GM19372 (cell line): ENCODE measurements at regions not wholly inside any gene's neighbourhood (a gene's known extent, or its start where the extent isn't known, plus 50 kb on each side); places are given as distances from the start of the nearest gene placed in this dataset.
A peak's percentile ranks its signal among the peaks of the same experiment; 100 is the strongest.

Experiments
- ATAC-seq: cut with Tn5 transposase; IDR thresholded peaks from one replicate; pipeline ENCODE4 v1.9.1; 2021; ENCODE audit warnings: mild to moderate bottlenecking, low read depth, moderate library complexity; ENCODE audit not compliant: unreplicated experiment

- ATAC-seq = no peak
These were observed 56.1 kb downstream of the KCNRG start for GRCh38 chr13:50071379-50071778.

DNA sequence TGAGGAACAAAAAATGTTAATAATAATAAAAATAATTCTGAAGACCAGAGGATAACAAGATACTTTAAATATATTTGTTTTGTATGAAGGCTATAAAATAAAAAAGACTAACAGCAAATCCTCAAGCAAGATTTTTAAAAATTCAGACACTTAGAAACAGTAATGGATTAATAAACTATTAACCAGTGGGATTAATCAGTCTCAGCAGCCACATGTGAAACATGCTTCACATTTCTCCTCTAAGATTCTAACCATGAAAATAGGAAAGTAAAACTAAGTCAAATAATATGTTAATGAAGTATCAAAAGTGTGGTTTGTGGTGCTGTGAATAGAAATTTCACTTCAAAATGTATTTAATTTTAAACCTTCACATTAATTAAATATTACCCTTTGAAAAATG lies 57.4 kb downstream of the KCNRG start:
- no peak for ATAC-seq

GRCh38 chr13:50073340-50073739 lies 58.1 kb downstream of the KCNRG start:
- no peak for ATAC-seq

- no peak for ATAC-seq
These were observed 59.6 kb downstream of the KCNRG start for GRCh38 chr13:50074843-50075242.

- no peak for ATAC-seq
These were observed 60.4 kb downstream of the KCNRG start for GRCh38 chr13:50075619-50076097.

DNA sequence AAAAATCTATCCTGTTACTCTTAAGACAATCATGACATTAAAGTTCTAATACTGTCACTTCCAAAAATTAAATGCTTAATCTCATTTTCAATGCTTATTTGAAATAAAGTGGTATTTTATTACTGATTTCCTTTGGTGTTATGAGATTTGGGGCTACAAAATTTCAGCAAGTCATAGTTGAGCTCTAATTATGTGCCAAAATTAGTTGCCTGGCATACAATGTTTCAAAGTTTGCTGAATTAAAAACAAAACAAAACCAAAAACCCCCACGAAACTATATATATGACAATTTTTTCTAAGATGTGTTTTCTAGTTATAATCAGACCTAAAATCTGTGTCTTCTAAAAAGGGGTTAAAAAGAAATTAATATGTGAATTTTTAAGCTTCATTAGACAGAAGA lies 62.2 kb downstream of the KCNRG start:
- no peak for ATAC-seq

- ATAC-seq = no peak
These were observed 63.1 kb downstream of the KCNRG start for GRCh38 chr13:50078231-50078894.

DNA sequence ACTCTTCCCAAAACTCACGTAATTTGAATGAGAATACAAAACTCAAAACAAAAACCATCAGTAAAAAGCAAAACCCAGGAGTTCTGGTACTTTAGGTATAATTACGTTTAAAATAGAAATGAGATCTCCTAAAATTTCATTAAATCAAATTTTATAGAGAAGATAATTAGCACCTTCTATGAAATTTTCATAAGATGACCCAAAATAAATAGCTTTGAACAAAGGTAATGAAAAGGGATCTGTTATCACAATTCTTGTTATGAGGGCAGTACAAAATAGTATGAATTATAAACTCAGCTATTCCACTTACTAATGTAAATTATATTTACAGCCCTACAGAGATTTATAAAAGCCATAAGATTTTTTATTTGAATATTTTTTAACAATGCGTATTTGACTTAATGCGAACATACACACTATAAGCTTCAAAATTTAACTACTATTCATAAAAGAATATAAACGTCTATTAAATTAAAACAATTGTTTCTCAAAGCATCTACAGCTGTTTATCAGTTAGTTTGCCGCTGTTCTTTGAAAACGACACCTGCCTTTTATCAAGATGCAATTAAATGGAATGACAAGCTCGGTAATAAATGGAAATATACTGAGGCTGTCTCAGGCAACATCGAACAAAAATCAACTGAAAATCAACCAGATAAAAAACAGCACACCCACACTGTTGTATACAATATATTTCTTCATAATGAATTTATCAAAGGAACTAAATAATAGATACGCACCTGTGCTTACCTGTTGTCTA lies 63.8 kb downstream of the KCNRG start:
- no peak for ATAC-seq

DNA sequence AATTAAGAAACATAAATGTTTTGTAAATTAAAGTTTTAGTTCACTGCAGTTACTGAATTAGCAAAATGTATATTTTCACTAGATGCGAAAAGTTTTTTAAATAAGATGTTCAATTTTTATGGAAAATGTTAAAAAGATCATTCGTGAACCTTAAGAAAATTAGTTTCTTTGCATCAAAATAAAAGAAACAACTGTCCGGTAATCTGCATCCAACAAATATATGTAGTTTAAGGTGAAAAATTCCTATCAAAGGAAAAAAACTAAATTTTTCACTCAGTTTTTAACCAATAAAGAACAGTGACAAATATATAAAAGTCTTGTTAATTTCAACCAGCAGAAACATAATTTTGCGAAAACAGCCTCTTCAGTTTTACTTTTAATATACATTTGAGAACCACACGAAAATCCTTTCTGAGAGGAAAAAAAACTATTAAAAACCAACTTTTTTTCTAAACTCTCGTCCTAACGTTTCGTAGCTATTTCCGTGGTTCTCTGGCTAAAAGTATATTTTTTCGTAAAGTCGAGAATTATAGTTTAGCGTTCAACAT lies 64.5 kb downstream of the KCNRG start:
- no peak for ATAC-seq

DNA sequence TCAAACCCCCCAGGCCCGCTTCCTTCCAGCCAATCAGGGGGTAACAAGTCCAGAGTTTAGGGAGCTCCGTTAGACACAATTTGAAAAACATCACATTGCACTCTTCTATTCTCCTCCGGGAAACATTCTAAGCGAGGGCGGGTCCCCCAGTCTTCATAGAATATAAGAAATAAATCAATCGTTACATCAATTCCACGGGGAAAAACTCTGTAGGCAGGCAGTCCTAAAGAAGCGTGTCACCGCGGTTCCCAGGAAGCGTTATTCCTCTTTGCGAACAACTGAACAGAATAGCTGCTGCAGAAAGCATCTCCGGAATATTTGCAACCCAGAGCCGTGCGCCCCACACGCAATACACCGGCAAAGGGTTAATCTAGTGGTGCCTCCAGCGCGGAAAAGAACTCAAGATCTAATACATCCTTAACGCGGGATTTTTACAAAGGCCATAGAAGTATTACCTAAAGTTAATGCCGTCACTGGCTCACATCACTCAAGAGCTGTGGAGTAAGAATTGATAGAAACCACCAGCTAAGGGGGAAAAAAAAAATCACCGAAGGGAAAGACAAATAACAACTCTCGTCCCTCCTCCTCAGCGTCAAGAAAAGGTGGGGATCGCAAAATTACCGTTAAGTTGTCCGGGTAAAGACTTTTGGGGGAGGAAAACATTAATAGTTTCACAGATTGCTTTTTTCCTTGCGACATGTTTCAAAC lies 65.1 kb downstream of the KCNRG start:
- ATAC-seq = no peak

DNA sequence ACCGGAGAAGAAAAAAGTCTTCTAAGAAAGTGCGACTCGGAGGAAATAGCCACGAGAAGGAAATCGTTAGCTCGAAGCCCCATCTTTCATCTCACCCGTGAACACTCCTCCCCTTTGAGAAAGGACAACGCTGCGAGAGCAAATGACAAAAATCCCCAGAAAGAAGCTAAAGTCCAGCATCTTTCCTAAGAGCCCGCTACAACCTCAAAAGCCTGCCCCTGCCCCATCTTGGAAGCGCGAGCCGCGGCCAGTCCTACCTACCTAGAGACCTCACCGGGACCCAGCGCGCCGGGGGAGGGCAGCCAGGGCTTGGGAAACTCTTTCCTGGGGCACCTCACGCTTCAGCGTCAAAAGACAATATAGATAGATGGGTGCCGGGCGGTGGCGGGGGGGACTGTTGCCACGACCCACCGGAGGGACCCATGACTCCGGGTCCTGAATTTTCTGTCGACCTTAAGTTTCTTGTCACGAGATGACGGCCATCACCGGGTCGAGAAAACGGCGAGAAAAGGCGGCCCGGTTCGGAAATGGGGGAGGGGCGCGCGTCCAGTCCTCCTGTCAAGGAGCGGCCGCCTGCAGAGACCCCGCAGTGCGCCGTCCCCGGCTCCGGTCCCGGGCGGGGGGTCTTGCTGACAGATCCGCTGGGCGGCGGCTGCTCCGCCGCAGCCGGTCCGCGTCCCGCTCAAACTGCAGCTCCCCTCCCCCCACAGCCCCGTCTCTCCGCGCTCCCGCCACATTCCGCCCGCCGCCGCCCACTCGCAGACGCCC lies 65.9 kb downstream of the KCNRG start:
- ATAC-seq = peak; percentile 2

DNA sequence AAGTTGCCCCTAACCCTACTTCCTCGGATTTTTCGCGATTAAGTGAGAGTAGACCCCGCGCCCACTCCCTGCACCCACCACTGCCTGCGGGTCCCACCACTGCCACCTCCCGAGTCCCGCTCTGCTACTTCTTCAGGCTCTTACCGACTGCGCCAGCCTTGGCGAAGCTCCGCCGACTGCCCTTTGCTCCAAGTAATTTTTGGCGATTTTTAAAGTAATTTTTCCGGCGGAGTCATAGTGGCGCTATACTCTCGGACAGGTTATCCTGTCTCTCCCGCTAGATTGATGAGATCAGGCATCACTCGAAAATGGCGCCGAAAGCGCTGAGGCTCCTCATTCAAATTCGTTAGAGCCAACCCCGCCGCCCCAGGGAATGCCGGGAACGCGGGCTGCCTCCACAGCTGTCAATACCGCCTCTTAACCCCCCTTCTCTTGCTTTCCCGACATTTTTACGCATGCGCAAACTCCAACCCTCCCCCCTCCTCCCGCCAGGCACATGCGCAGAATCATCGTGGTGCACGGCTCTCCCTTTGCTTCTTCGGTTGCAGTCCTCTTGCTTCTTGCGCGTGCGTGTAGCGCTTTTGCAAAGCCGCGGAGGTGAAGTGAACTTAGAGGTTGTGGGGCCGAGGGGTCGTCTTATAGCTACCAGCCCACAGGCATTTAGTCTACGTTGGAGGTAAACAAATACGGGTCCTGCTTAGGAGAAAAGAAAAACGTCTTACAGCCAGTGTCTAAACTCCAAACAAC lies 66.6 kb downstream of the KCNRG start:
- peak; percentile 64 for ATAC-seq

DNA sequence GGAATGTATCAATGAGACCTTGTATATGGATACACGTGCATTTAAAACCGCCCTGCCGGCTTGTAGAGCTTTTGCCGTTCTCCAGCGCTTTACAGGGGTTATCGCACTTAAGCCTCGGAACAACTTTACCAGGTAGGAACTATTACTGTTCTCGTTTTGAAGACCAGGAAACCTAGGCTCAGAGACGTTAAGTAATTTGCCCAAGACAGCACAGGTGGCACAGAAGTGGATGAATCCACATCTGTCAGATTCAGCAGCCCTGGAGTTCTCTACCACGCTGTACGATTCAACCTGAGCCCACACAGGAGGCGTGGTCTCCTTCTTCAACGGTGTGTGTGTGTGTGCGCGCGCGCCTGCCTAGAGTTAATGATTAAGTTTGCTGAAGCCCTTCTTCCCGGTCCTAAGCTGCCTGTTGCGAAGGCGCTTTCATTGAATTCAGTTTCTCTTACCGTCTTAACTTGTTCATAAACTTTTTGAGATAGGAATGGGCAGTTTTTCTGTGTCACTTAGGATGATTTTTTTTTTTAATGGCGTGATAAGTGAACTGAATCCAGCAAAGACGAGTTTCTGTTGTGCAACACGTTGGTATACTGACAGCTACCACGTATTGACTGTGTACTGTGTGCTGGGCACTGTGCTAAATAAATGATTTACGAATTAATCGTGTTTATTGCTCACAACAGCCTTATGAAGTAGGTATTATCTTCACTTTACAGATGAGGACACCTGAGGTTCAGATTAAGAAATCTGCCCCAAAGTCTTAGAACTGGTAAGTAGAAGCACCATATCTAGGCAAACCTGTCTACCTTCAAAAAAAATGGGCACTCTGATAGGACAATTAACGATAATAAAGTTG lies 67.4 kb downstream of the KCNRG start:
- peak; percentile 61 for ATAC-seq

GRCh38 chr13:50085063-50085462 lies 69.8 kb downstream of the KCNRG start:
- ATAC-seq = no peak

- ATAC-seq = no peak
These were observed 74.4 kb downstream of the KCNRG start for GRCh38 chr13:50089633-50090032.

GRCh38 chr13:50090211-50090610 lies 75.0 kb downstream of the KCNRG start:
- ATAC-seq = no peak

DNA sequence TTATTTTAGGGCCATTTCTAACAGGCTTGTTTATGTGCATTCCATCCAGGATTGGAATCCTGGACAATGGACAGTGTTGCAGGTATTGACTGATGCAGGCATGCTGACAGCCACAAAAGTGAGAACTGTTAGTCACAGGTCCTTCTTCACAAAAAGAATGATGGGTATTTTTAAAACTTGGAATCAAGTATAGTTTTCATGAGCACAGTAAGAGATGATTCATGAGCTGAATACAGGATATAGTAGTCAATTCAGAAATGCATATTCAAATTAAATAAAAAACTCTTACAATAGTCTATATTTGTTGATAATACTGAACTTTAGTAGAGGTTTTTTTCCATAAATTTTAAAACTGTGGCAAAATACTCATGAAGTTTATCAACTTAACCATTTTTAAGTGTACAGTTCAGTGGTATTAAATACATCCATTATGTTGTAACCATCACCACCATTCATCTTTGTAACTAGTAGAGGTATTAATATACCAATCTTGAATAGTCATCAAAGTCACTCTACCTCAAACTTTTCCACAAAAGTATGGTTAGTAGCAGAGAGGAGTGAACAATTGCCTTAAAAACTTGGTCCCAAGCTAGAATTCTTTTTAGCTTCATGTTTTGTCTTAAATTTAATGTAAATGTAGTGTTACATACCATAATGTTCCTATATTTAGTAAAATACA lies 79.5 kb downstream of the KCNRG start:
- ATAC-seq = no peak

DNA sequence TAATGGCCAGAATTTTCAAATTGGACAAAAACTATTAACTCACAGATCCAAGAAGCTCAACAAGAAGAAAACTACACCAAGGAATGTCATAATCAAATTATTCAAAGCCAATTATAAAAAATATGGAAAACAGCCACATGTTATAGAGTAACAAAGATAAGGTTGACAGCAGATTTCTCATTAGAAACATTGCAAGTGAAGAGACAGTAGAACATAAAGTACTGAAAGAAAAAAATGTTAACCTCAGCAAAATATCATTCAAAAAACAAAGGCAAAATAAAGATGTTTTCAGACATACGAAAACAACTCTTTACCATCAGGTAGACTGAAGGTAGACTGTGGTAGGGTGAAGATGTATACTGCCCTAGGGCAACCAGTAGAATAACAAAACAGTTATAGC lies 83.4 kb downstream of the KCNRG start:
- ATAC-seq = no peak
